OCI-LY1 (cell line): ENCODE measurements at regions not wholly inside any gene's neighbourhood (a gene's known extent, or its start where the extent isn't known, plus 50 kb on each side); places are given as distances from the start of the nearest gene placed in this dataset.

ENCODE experiments used
- H2AFZ ChIP-seq: fragments of 200-600 bp; sonication (generic), shearing (Covaris generic); 2 replicates; pipeline ENCODE4 v1.6.0; 2014; ENCODE audit warnings: antibody characterized with exemption, mild to moderate bottlenecking, low read length
- H3F3A ChIP-seq: fragments of 200-600 bp; sonication (generic), shearing (Covaris generic); 2 replicates; pipeline ENCODE4 v1.6.0; 2014; ENCODE audit warnings: mild to moderate bottlenecking, antibody characterized with exemption, low read length, moderate library complexity; ENCODE audit not compliant: insufficient read depth
- H3K27ac ChIP-seq: fragments of 200-600 bp; sonication (generic); 2 replicates; pipeline ENCODE4 v1.5.1; 2014; ENCODE audit warnings: low read length, mixed run types, mild to moderate bottlenecking, low read depth; ENCODE audit not compliant: poor library complexity, severe bottlenecking
- H3K27me3 ChIP-seq: fragments of 200-600 bp; sonication (generic); 2 replicates; pipeline ENCODE4 v1.6.0; 2014; ENCODE audit warnings: antibody characterized with exemption, mild to moderate bottlenecking, low read length, moderate library complexity; ENCODE audit not compliant: insufficient read depth
- H3K36me3 ChIP-seq: fragments of 200-600 bp; sonication (generic); 2 replicates; pipeline ENCODE4 v1.6.1; 2014; ENCODE audit warnings: mild to moderate bottlenecking, antibody characterized with exemption, low read length, moderate library complexity, mixed read lengths; ENCODE audit not compliant: insufficient read depth
- H3K4me1 ChIP-seq: fragments of 200-600 bp; sonication (generic); 2 replicates; pipeline ENCODE4 v1.5.1; 2014; ENCODE audit warnings: mild to moderate bottlenecking, low read length, moderate library complexity; ENCODE audit not compliant: insufficient read depth, severe bottlenecking
- H3K4me2 ChIP-seq: fragments of 200-600 bp; sonication (generic), shearing (Covaris generic); 2 replicates; pipeline ENCODE4 v1.6.1; 2014; ENCODE audit warnings: low read length
- H3K4me3 ChIP-seq: fragments of 200-600 bp; sonication (generic); 2 replicates; pipeline ENCODE4 v1.5.1; 2014; ENCODE audit warnings: low read length, low read depth, mild to moderate bottlenecking, mixed read lengths; ENCODE audit not compliant: poor library complexity, severe bottlenecking
- H3K79me2 ChIP-seq: fragments of 200-600 bp; shearing (Covaris generic); 2 replicates; pipeline ENCODE4 v1.6.1; 2016; ENCODE audit warnings: mixed run types, low read length, mixed read lengths; ENCODE audit not compliant: insufficient read depth
- H3K9ac ChIP-seq: fragments of 200-600 bp; sonication (generic), shearing (Covaris generic); 2 replicates; pipeline ENCODE4 v1.6.1; 2014; ENCODE audit warnings: mild to moderate bottlenecking, low read length, mixed read lengths
- H3K9me2 ChIP-seq: fragments of 200-600 bp; sonication (generic), shearing (Covaris generic); 2 replicates; pipeline ENCODE4 v1.6.1; 2014; ENCODE audit warnings: low read depth, mild to moderate bottlenecking, low read length, mixed read lengths
- H3K9me3 ChIP-seq: fragments of 200-600 bp; shearing (Covaris generic); 2 replicates; pipeline ENCODE4 v1.6.1; 2014; ENCODE audit warnings: low read length, mixed read lengths
- H4K20me1 ChIP-seq: fragments of 200-600 bp; sonication (generic), shearing (Covaris generic); 2 replicates; pipeline ENCODE4 v1.6.0; 2016; ENCODE audit warnings: mild to moderate bottlenecking, low read length; ENCODE audit not compliant: insufficient read depth
- CTCF ChIP-seq: fragments of 200-600 bp; sonication (generic), shearing (Covaris generic); IDR thresholded peaks from 2 replicates; pipeline ENCODE4 v1.5.1; 2017; ENCODE audit warnings: mild to moderate bottlenecking, antibody characterized with exemption, low read length, moderate library complexity, mixed read lengths
- EZH2 ChIP-seq: fragments of 200-600 bp; sonication (generic), shearing (Covaris generic); IDR thresholded peaks from 2 replicates; pipeline ENCODE4 v1.8.0; 2017; ENCODE audit warnings: borderline replicate concordance, mixed run types, mild to moderate bottlenecking, antibody characterized with exemption, low read length, moderate library complexity, mixed read lengths

GRCh38 chr4:86446996-86447395 is 87.1 kb upstream of the MAPK10 start:
- TF ChIP-seq CTCF = no peak
- TF ChIP-seq EZH2 = no peak
- H3K27ac ChIP-seq = no peak overlapping the region

GRCh38 chr4:86448871-86449270 is 89.0 kb upstream of the MAPK10 start:
- Histone ChIP-seq H3K4me2 (no peak overlapping the region), H3K79me2 (no peaks in the 10 kb centered on the region), H3F3A (no peaks in the 10 kb centered on the region), H2AFZ (no peak overlapping the region), H3K4me3 (no peak overlapping the region), H3K9me2 (no peaks in the 10 kb centered on the region), H3K36me3 (no peaks in the 10 kb centered on the region), H4K20me1 (no peaks in the 10 kb centered on the region), H3K27me3 (no peaks in the 10 kb centered on the region), H3K27ac (no peak overlapping the region), H3K9me3 (no peaks in the 10 kb centered on the region), H3K4me1 (no peaks in the 10 kb centered on the region), H3K9ac (no peak overlapping the region)
- TF ChIP-seq EZH2 (no peak), CTCF (no peak)

More at GRCh38 chr4:86446996-86447395, 87.1 kb upstream of the MAPK10 start:
- Histone ChIP-seq H3K79me2 (no peaks in the 10 kb centered on the region), H3K4me1 (no peaks in the 10 kb centered on the region), H3K9me2 (no peaks in the 10 kb centered on the region), H3K9me3 (no peaks in the 10 kb centered on the region), H4K20me1 (no peaks in the 10 kb centered on the region), H3K4me3 (no peak overlapping the region), H3F3A (no peaks in the 10 kb centered on the region), H3K27me3 (no peaks in the 10 kb centered on the region), H3K36me3 (no peaks in the 10 kb centered on the region), H2AFZ (no peak overlapping the region), H3K4me2 (no peak overlapping the region), H3K9ac (no peak overlapping the region)

GRCh38 chr4:86449746-86450588 is 90.1 kb upstream of the MAPK10 start:
- H3K27me3 ChIP-seq = no peaks in the 10 kb centered on the region
- H3K4me2 ChIP-seq = no peak overlapping the region
- H3K9me2 ChIP-seq = no peaks in the 10 kb centered on the region
- H3K4me3 ChIP-seq = no peak overlapping the region
- H3K79me2 ChIP-seq = no peaks in the 10 kb centered on the region
- H3K9ac ChIP-seq = no peak overlapping the region
- no peaks in the 10 kb centered on the region for H4K20me1 ChIP-seq
- H3F3A ChIP-seq = no peaks in the 10 kb centered on the region
- H3K27ac ChIP-seq = no peak overlapping the region
- no peaks in the 10 kb centered on the region for H3K4me1 ChIP-seq
- H2AFZ ChIP-seq = no peak overlapping the region
- no peaks in the 10 kb centered on the region for H3K36me3 ChIP-seq
- H3K9me3 ChIP-seq = no peaks in the 10 kb centered on the region
- TF ChIP-seq EZH2 = no peak
- no peak for TF ChIP-seq CTCF
